Cardiac fibroblast (primary cell): ENCODE measurements at regions not wholly inside any gene's neighbourhood (a gene's known extent, or its start where the extent isn't known, plus 50 kb on each side); places are given as distances from the start of the nearest gene placed in this dataset.

Experiments used
- DNase-seq, 2 donors: peaks; one replicate each; pipeline versions ENCODE4 v3.0.0 to v3.0.0-alpha.2; 2010; ENCODE audit warnings: low read depth in 2 of 2
- H3K4me3 ChIP-seq, 2 donors: replicated peaks in 1 of 2; 1 replicate in 1 of 2; 2 replicates in 1 of 2; pipeline ENCODE4 v1.5.1; 2011; ENCODE audit warnings: low read depth in 2 of 2, low read length in 2 of 2, mild to moderate bottlenecking in 2 of 2, moderate library complexity in 1 of 2
- CTCF ChIP-seq: IDR thresholded peaks from one replicate; pipeline ENCODE4 v1.5.1; 2011; ENCODE audit warnings: low read depth, mild to moderate bottlenecking, low read length, inconsistent platforms

DNA sequence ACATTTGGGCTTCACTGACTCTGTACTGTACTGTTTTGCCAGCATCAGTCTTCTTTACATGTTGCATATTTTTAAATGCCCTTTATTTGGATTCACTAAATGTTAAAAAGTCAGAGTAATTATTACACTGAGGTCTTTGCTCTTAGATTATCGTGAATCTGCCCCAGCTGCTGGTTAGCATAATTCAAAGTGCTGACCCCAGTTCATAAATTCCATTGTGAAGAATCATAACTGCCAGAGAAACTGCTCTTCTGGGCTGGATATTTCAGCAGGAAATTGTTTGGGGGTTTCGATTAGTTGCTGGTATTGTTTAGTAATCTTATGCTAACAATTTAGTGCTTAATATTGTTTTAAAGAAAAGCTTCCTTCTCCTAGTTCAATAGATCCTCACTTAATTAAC lies 682.1 kb upstream of the MAP3K7 start:
- DNase-seq: no peak
- H3K4me3 ChIP-seq: no peak overlapping the region

GRCh38 chr6:91267246-91267645 lies 680.4 kb upstream of the MAP3K7 start:
- no peak for TF ChIP-seq CTCF
- no peak for DNase-seq
- no peak overlapping the region for H3K4me3 ChIP-seq

More for the DNA sequence above, 682.1 kb upstream of the MAP3K7 start:
- TF ChIP-seq CTCF: no peak

DNA sequence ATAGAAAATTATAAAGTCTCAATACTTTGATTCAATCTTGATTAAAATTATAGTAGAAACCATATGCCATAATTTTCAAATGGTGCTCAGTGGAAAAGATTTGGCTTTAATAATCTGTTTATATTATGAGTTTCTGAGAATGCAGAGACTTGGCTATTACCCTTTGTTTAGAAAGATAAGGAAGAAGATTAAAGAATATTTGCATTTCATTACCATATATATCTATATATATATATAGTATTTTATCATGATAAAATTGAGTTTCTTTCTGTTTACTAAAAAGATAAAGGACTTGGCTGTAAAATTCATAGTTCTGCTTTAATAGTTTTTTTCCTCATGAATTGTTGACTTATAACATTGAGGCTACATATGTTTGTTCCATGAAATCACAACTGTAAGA lies 679.3 kb upstream of the MAP3K7 start:
- no peak for DNase-seq
- TF ChIP-seq CTCF: no peak

DNA sequence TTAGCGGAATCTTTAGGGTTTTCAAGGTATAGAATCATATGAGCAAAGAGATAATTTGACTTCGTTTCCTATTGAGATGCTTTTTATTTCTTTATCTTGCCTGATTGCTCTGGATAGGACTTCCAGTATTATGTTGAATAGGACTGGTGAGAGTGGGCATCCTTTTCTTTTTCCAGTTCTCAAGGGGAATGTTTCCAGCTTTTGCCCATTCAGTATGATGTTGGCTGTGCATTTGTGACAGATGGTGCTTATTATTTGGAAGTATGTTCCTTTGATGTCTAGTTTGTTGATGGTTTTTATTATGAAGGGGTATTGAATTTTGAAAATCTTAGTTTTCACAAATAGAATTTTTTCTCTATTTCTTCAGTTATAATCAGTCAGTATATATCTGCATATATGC lies 656.6 kb upstream of the MAP3K7 start:
- no peak overlapping the region for H3K4me3 ChIP-seq
- DNase-seq: no peak
- no peak for TF ChIP-seq CTCF

More for the DNA sequence above, 679.3 kb upstream of the MAP3K7 start:
- H3K4me3 ChIP-seq: no peak overlapping the region

DNA sequence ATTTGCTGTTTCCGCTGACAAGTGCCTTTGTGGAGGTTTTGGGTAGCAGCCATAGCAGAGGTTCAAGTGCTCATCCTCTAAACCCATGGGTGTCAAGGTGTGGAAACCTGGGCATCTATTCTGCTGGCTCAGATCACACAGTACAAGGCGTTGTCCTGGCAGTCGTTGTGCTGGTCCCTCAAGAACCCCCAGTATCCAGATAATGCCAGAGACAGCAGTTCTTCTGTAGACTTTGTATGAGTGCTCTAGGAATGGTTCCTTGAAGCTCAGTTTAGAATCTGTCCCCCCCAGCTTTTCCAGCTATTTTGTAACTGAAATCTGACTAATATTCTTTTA lies 655.7 kb upstream of the MAP3K7 start:
- DNase-seq: no peak
- no peak for TF ChIP-seq CTCF
- no peak overlapping the region for H3K4me3 ChIP-seq

DNA sequence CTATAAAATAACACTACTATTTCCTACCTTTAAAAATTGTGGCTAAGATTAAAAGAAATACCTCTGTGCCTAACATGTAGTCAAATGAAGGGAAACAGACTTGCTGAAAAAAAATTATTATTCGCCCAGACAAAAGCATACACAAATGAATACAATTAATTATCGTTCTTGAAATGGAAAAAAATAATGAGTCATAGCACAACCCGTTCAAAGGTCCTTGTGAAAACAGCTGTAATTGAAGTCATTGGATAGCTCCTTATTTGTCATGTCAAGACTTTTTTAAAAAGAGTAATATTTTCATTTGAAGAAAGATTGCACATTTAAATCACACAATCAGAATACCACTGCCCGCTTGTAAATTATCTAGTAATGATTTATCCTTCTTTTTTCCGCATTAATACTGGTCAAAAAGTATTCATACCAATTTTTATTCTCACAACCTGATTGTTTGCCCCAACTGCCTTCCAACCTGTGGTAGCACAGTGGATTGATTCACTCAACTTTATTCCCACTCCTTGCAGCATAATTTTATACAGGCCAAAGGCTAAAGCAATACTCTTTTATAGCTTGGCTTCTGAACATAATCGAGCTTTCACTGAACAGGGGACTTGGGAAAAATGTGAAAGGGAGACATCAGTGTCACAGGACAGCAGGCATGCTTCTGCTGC lies 655.2 kb upstream of the MAP3K7 start:
- DNase-seq: no peak
- TF ChIP-seq CTCF: no peak
- H3K4me3 ChIP-seq: no peak overlapping the region

DNA sequence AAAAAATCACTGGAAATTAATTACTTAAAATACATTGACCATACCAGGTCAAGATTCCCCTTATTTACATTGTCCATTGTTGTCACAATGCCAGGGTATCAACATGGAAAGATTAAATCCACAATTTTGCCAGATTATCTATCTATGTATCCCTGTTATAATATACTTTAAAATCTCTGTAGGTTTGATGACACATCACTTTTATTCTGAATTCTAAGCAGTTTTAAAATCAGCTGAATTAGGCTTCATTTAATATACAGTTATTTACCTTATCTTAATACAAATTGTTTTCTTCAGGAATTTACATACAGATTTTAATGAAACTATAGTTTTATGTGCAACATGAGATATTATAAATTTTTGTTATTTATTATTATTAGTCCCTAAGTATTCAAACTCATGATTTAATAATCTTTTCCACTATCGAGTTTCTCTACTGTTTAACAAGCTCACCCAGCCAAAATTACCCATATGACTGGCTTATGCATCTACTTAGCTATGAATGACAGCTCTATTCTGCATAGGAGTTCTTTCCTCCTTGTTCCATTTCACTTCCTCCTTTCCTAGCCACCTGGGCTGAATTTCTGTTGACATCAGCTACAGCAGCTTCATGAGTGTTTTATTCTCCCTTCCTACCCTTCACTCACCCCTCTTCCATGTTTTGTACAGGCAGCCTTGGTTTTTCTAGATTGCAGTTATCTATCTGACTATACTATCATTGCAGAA lies 654.2 kb upstream of the MAP3K7 start:
- no peak for TF ChIP-seq CTCF
- DNase-seq: no peak
- H3K4me3 ChIP-seq: no peak overlapping the region
